ENCODE measurements at regions not wholly inside any gene's neighbourhood (a gene's known extent, or its start where the extent isn't known, plus 50 kb on each side); places are given as distances from the start of the nearest gene placed in this dataset.

DNA sequence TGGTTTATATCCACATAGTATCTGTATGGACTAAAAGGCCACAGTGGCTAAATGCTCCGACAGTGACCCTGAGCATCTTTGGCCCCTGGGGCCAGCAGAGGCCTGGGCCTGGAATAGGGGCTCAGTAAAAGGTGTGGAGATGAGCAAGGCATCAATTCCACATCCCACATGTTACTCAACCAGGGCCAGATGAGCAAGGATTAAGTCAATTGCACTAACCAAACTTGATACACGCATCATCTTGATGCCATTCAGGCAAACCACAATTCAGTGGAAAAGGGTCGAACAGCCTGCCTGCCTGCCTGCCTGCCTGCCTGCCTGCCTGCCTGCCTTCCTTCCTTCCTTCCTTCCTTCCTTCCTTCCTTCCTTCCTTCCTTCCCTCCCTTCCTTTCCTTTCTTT, 53.5 kb upstream of the DNAJA2 start:
- DNase-seq (ENCODE audit: low read depth): peak; percentile 19

DNA sequence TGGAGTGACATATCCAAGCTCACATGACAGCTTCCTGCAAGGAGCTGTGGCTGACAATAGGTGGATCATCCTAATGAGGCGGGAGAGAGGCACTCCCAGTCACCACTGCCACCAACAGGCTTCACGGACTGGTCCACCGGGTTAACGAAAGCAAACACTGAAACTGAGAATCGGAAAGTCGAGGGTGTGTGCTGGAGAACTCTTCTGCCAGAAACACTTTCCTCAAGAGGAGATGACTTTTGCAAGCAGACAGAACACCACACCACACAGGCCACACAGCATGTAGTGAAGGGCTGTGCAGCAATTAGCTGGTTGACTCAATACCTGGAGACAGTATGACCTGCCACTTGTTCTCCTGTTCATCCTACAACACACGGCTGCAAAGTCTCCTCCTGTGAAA, 53.0 kb upstream of the DNAJA2 start:
- DNase-seq (ENCODE audit: low read depth): no peak

DNA sequence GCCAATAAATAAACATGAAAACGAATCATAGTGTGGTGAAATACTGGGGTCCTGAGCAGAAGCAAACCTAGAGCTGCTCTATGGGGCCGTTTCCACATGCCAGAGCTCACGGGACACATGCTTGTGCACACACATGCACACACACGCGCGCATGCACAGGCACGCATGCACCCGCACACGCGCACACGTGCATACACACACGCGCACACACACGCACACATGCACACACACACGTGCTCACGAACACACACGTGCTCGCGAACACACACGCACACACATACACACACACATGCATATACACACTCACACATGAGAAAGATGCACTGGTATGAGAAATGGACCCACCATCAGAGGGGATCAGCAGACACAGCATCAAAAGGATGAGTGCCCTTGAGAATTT, 52.2 kb upstream of the DNAJA2 start:
- DNase-seq (ENCODE audit: low read depth): no peak
